OCI-LY7 (cell line): ENCODE measurements at regions not wholly inside any gene's neighbourhood (a gene's known extent, or its start where the extent isn't known, plus 50 kb on each side); places are given as distances from the start of the nearest gene placed in this dataset.

Experiments
- BruUV-seq: library from RNA; stranded (reverse); fragments of 400-500 nt; replicated peaks from 2 replicates; lab custom pipeline; 2021; lab: Mats Ljungman, UMichigan
- CTCF ChIA-PET: fragments of 300-600 bp; sonication (Branson Sonifier 250); formaldehyde crosslinking; loops from one replicate; lab custom pipeline; 2022; ENCODE audit warnings: antibody characterized with exemption; ENCODE audit not compliant: unreplicated experiment; lab: Charles Lee
- POLR2A ChIA-PET: fragments of 300-600 bp; sonication (Branson Sonifier 250); formaldehyde crosslinking; loops from one replicate; lab custom pipeline; 2022; ENCODE audit warnings: antibody characterized with exemption; lab: Charles Lee
- DNase-seq: peaks from one replicate; pipeline ENCODE4 v3.0.0-alpha.2; 2015; ENCODE audit warnings: low spot score
- H2AFZ ChIP-seq: fragments of 200-600 bp; sonication (generic), shearing (Covaris generic); 2 replicates; pipeline ENCODE4 v1.6.1; 2014; ENCODE audit warnings: mild to moderate bottlenecking, antibody characterized with exemption, low read length, moderate library complexity
- H3K27ac ChIP-seq: fragments of 200-600 bp; sonication (generic); 2 replicates; pipeline ENCODE4 v1.5.1; 2014; ENCODE audit warnings: mixed run types, low read depth, mild to moderate bottlenecking, moderate library complexity, low read length, inconsistent platforms; ENCODE audit not compliant: poor library complexity, severe bottlenecking
- H3K36me3 ChIP-seq: fragments of 200-600 bp; sonication (generic); 2 replicates; pipeline ENCODE4 v1.6.1; 2014; ENCODE audit warnings: mild to moderate bottlenecking, antibody characterized with exemption, low read length, moderate library complexity, mixed read lengths; ENCODE audit not compliant: insufficient read depth
- H3K4me1 ChIP-seq: fragments of 200-600 bp; sonication (generic); 2 replicates; pipeline ENCODE4 v1.5.1; 2014; ENCODE audit warnings: mild to moderate bottlenecking, low read length; ENCODE audit not compliant: insufficient read depth, poor library complexity, severe bottlenecking
- H3K4me2 ChIP-seq: fragments of 200-600 bp; sonication (generic); 2 replicates; pipeline ENCODE4 v1.6.1; 2014; ENCODE audit warnings: mild to moderate bottlenecking, low read length
- H3K4me3 ChIP-seq: fragments of 200-600 bp; sonication (generic); 2 replicates; pipeline ENCODE4 v1.5.1; 2014; ENCODE audit warnings: mild to moderate bottlenecking, low read depth, low read length; ENCODE audit not compliant: poor library complexity, severe bottlenecking
- H3K79me2 ChIP-seq: fragments of 200-600 bp; sonication (generic); 2 replicates; pipeline ENCODE4 v1.6.1; 2016; ENCODE audit warnings: low read depth, mild to moderate bottlenecking, low read length, moderate library complexity, mixed read lengths; ENCODE audit not compliant: insufficient read depth
- H3K9me2 ChIP-seq: fragments of 200-600 bp; sonication (generic); 2 replicates; pipeline ENCODE4 v1.6.1; 2016; ENCODE audit warnings: mild to moderate bottlenecking, low read length, mixed read lengths; ENCODE audit not compliant: insufficient read depth
- H3K9me3 ChIP-seq: fragments of 200-600 bp; sonication (generic); 2 replicates; pipeline ENCODE4 v1.6.1; 2014; ENCODE audit warnings: mild to moderate bottlenecking, mixed run types, low read length, mixed read lengths
- H4K20me1 ChIP-seq: fragments of 200-600 bp; sonication (generic); 2 replicates; pipeline ENCODE4 v1.6.1; 2014; ENCODE audit warnings: mild to moderate bottlenecking, antibody characterized with exemption, low read length, moderate library complexity, mixed read lengths; ENCODE audit not compliant: insufficient read depth
- CTCF ChIP-seq: fragments of 200-600 bp; sonication (generic); conservative IDR thresholded peaks from 2 replicates; pipeline ENCODE4 v1.5.1; 2014; ENCODE audit warnings: mild to moderate bottlenecking, antibody characterized with exemption, low read length, moderate library complexity, mixed read lengths
- EZH2phosphoT487 ChIP-seq: fragments of 200-600 bp; sonication (generic); IDR thresholded peaks from 2 replicates; pipeline ENCODE4 v1.6.1; 2018; ENCODE audit warnings: low read depth, borderline replicate concordance, mild to moderate bottlenecking, mixed run types, antibody characterized with exemption, low read length, moderate library complexity, mixed read lengths
- intact Hi-C: fragments of 100-400 bp; cut with micrococcal nuclease; formaldehyde crosslinking; loops from one replicate; pipeline ENCODE4 v1.10.0; 2022; ENCODE audit not compliant: unreplicated experiment

- no peak for DNase-seq
- no peaks in the 10 kb centered on the region for H3K79me2 ChIP-seq
- no peaks in the 10 kb centered on the region for H3K36me3 ChIP-seq
- ChIA-PET POLR2A (no interaction called here), CTCF (no interaction called here)
- H3K9me2 ChIP-seq: no peaks in the 10 kb centered on the region
- intact Hi-C loops: no loop called here
- H3K4me3 ChIP-seq: no peak overlapping the region
- H3K4me2 ChIP-seq: no peak overlapping the region
- no peaks in the 10 kb centered on the region for H3K9me3 ChIP-seq
- TF ChIP-seq EZH2phosphoT487: no peak
- TF ChIP-seq CTCF: no peak
- BruUV-seq: no TSS peak
- no peak overlapping the region for H2AFZ ChIP-seq
- H3K4me1 ChIP-seq: no peaks in the 10 kb centered on the region
- no peaks in the 10 kb centered on the region for H4K20me1 ChIP-seq
- no peak overlapping the region for H3K27ac ChIP-seq
These were observed 96.5 kb upstream of the LHX1 start for GRCh38 chr17:36840796-36841195.

GRCh38 chr17:36842231-36842819, 95.0 kb upstream of the LHX1 start:
- no peaks in the 10 kb centered on the region for H3K4me1 ChIP-seq
- no peak overlapping the region for H3K27ac ChIP-seq
- DNase-seq: no peak
- no peaks in the 10 kb centered on the region for H3K36me3 ChIP-seq
- no peaks in the 10 kb centered on the region for H3K9me3 ChIP-seq
- ChIA-PET POLR2A (interaction anchor here (0.6 kb wide), 1 partner anchor 56 kb away, joined by 3 read pairs; no protein-coding TSS in a partner anchor), CTCF (no interaction called here)
- no TSS peak for BruUV-seq
- H3K4me3 ChIP-seq: no peak overlapping the region
- H2AFZ ChIP-seq: no peak overlapping the region
- H3K9me2 ChIP-seq: no peaks in the 10 kb centered on the region
- TF ChIP-seq EZH2phosphoT487: no peak
- no peak for TF ChIP-seq CTCF
- no peaks in the 10 kb centered on the region for H4K20me1 ChIP-seq
- H3K4me2 ChIP-seq: no peak overlapping the region
- H3K79me2 ChIP-seq: no peaks in the 10 kb centered on the region
- intact Hi-C loops: no loop called here

GRCh38 chr17:36842963-36843558, 94.2 kb upstream of the LHX1 start:
- POLR2A ChIA-PET: interaction anchor here (0.6 kb wide), 1 partner anchor 57 kb away, joined by 3 read pairs; no protein-coding TSS in a partner anchor
- intact Hi-C loops: no loop called here

More at GRCh38 chr17:36842963-36843558, 94.2 kb upstream of the LHX1 start:
- no peak for DNase-seq
- no peak overlapping the region for H3K27ac ChIP-seq
- no peaks in the 10 kb centered on the region for H4K20me1 ChIP-seq
- H3K9me3 ChIP-seq: no peaks in the 10 kb centered on the region
- CTCF ChIA-PET: no interaction called here
- no peak overlapping the region for H3K4me2 ChIP-seq
- BruUV-seq: no TSS peak
- no peak for TF ChIP-seq EZH2phosphoT487
- no peaks in the 10 kb centered on the region for H3K4me1 ChIP-seq
- H3K4me3 ChIP-seq: no peak overlapping the region
- no peaks in the 10 kb centered on the region for H3K9me2 ChIP-seq
- no peaks in the 10 kb centered on the region for H3K36me3 ChIP-seq
- H3K79me2 ChIP-seq: no peaks in the 10 kb centered on the region
- H2AFZ ChIP-seq: no peak overlapping the region
